Astrocyte of the spinal cord (primary cell): ENCODE measurements at regions not wholly inside any gene's neighbourhood (a gene's known extent, or its start where the extent isn't known, plus 50 kb on each side); places are given as distances from the start of the nearest gene placed in this dataset.

ENCODE experiments used
- DNase-seq: peaks from one replicate; pipeline ENCODE4 v3.0.0; 2011; ENCODE audit warnings: low read depth, low spot score
- H3K4me3 ChIP-seq: 2 replicates; pipeline ENCODE4 v1.5.1; 2011; ENCODE audit warnings: low read depth, mild to moderate bottlenecking, low read length, moderate library complexity
- CTCF ChIP-seq: IDR thresholded peaks from 2 replicates; pipeline ENCODE4 v1.5.1; 2012; ENCODE audit warnings: low read depth, mild to moderate bottlenecking, low read length, inconsistent platforms
- in situ Hi-C: cut with HindIII; loops from 2 replicates; pipeline ENCODE4 v1.10.0; 2017; ENCODE audit warnings: low sequenced_read_pairs

GRCh38 chr10:83702731-83703130 is 436.6 kb upstream of the GHITM start:
- no peak for TF ChIP-seq CTCF
- in situ Hi-C loops: no loop called here
- H3K4me3 ChIP-seq: no peak overlapping the region
- no peak for DNase-seq

- TF ChIP-seq CTCF: no peak
- in situ Hi-C loops: no loop called here
- DNase-seq: no peak
- no peak overlapping the region for H3K4me3 ChIP-seq
These were observed 433.2 kb upstream of the GHITM start for GRCh38 chr10:83706120-83706519.

- TF ChIP-seq CTCF: no peak
- H3K4me3 ChIP-seq: no peak overlapping the region
- in situ Hi-C loops: no loop called here
- DNase-seq: no peak
These were observed 432.2 kb upstream of the GHITM start for GRCh38 chr10:83706952-83707582.

GRCh38 chr10:83713423-83713822 is 425.9 kb upstream of the GHITM start:
- in situ Hi-C loops: no loop called here
- no peak overlapping the region for H3K4me3 ChIP-seq
- no peak for TF ChIP-seq CTCF
- DNase-seq: no peak

GRCh38 chr10:83723080-83723479 is 416.2 kb upstream of the GHITM start:
- in situ Hi-C loops: no loop called here
- TF ChIP-seq CTCF: no peak
- H3K4me3 ChIP-seq: no peak overlapping the region
- DNase-seq: no peak

GRCh38 chr10:83724471-83725241 is 414.7 kb upstream of the GHITM start:
- in situ Hi-C loops: no loop called here
- DNase-seq: no peak
- no peak for TF ChIP-seq CTCF

More at GRCh38 chr10:83724471-83725241, 414.7 kb upstream of the GHITM start:
- no peak overlapping the region for H3K4me3 ChIP-seq
